HG02571 (cell line): ENCODE measurements at regions not wholly inside any gene's neighbourhood (a gene's known extent, or its start where the extent isn't known, plus 50 kb on each side); places are given as distances from the start of the nearest gene placed in this dataset.

ENCODE experiments used
- ATAC-seq: cut with Tn5 transposase; IDR thresholded peaks from one replicate; pipeline ENCODE4 v1.9.1; 2021; ENCODE audit warnings: mild to moderate bottlenecking, moderate library complexity; ENCODE audit not compliant: unreplicated experiment

DNA sequence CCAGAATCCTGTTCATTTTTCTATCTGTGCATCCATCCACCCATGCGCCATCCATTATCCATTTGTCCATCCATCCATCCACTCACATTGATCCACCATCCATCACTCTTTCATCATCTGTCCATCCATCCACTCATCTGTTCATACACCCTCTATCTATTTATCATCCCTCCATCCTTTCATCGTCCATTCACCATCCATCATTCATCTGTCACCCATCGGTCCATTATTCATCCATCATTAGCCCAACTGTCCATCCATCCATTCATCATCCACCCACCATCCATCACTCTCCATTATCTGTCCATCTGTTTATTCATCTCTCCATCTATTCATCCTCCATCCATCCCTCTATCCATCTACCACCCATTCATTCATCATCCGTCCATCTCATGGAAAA, 125.7 kb upstream of the TMPRSS2 start:
- no peak for ATAC-seq

- no peak for ATAC-seq
These were observed 125.0 kb upstream of the TMPRSS2 start for GRCh38 chr21:41632748-41633475.

GRCh38 chr21:41631564-41632461, 123.9 kb upstream of the TMPRSS2 start:
- no peak for ATAC-seq

- ATAC-seq: no peak
These were observed 123.0 kb upstream of the TMPRSS2 start for GRCh38 chr21:41630917-41631316.

DNA sequence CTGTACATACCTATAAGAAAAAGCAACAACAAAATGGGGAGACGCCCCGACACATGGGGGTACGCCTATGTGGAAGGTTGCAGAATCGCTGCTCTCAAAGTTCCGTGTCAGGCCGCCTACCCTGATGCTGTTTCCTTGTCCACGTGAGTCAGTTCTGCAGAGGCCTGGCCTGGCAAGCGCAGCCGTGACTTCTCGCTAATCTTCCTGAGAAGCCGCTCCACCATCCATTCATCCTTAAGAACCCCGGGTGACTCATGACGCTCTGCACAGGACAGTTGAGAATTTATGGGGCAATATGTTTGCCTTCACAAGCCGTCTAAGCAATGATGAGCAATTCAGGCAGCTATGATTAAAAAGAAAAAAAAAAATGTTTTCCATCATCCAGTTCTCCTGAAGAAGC, 122.3 kb upstream of the TMPRSS2 start:
- no peak for ATAC-seq

- no peak for ATAC-seq
These were observed 120.3 kb upstream of the TMPRSS2 start for GRCh38 chr21:41628256-41628655.

DNA sequence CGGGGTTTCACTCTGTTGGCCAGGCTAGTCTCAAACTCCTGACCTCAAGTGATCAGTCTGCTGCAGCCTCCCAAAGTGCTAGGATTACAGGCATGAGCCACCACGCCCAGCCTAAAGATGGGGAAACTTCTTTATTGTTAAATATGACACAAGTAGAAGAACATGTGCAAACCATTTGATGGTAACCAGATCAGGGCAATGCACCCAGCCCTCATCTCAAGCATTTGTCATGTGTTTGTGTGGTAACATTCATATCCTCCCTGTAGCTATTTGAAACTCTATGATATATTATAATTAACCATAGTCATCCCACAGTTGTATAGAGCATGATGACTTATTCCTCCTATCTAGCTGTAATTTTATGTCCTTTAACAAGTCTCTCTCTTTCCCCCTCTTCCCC, 119.5 kb upstream of the TMPRSS2 start:
- no peak for ATAC-seq

- ATAC-seq: no peak
These were observed 118.1 kb upstream of the TMPRSS2 start for GRCh38 chr21:41626021-41626420.

DNA sequence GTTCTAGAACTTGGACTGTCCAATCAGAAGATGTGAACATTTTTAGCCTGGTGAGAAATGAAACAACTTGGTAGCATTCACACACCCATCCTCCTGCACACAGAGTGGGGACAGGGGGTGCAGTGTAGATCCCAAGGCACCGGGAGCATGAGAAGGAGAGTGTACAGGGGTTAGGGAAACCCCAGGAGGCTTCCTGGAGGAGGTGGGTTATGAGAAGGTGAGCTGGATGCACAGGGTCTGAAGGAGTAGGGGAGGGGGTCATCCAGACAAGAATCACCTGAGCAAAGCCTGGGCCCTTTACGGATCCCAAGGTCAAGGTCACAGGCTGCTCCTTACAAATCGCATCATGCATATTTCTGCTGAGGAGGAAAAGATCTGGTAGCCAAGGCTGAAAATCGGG, 117.5 kb upstream of the TMPRSS2 start:
- no peak for ATAC-seq

GRCh38 chr21:41624674-41625310, 116.8 kb upstream of the TMPRSS2 start:
- no peak for ATAC-seq

GRCh38 chr21:41623945-41624344, 116.0 kb upstream of the TMPRSS2 start:
- no peak for ATAC-seq

DNA sequence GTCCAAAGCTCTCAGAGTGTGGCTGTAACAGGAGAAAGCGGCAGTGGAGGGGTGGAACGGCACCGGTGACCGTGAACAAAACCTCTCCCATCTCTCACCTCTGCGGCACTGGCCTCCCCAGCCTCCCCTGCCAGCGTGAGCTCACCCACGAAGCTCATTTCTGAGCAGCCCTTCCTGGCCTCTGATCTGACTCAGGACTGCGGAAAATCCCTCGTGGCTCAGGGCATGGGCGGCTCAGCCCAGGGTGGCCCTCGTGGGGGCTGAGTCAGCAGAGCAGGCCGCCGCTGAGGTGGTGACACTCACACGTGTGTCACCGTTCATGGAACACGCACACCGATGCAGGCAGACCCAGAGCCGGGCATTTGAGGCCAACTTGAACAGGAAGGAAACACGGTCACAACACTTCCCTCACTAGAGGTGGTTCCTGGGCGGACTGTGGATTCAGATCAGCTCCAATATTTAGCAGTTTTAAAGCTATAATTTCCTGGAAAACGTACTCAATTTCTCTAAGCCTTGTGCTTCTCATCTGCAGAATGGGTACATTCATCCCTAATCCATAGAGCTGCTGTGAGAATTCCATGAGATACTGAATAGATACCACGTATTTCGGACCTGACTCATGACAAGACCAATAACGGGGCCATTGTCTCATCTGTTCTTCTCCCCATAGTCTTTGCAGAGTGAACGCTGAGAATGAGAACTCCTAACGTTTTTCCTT, 115.0 kb upstream of the TMPRSS2 start:
- no peak for ATAC-seq

DNA sequence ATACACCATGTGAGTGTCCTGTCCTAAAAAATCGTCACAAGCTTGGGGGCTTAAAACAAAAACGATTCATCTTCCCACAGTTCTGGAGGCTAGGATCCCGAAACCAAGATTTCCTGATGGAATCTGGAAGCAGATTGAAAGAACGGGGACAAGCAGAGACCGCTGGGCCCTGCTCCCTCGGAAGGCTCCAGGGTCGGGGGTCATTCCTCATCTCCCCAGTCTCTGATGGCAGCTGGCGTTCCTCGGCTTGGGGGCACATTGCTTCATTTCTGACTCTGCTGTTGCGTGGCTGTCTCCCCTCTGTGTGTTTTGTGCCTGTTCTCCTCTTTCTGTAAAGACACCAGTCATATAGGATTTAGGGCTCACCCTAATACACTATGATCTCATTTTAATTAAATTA, 114.2 kb upstream of the TMPRSS2 start:
- ATAC-seq: no peak

DNA sequence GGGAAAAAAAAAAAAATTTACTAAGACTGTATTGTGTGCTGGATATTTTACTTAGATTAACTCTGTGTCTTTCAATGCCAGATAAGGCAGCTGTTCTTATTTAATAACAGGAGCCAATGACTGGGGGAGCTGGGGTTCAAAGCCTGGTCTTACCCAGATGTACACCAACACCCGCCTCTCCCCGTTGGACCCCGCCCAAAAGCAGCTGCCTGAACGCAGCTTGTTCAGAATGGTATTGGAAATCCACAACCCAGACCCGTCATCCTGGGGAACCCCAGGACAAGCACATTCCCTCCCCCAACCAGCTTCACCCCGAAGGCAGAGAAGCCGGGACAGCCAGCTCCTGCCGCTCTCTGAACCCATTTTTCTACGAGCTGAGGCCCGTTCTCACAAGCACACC, 113.6 kb upstream of the TMPRSS2 start:
- no peak for ATAC-seq

- no peak for ATAC-seq
These were observed 113.0 kb upstream of the TMPRSS2 start for GRCh38 chr21:41620982-41621381.

GRCh38 chr21:41620541-41620940, 112.6 kb upstream of the TMPRSS2 start:
- ATAC-seq: no peak

DNA sequence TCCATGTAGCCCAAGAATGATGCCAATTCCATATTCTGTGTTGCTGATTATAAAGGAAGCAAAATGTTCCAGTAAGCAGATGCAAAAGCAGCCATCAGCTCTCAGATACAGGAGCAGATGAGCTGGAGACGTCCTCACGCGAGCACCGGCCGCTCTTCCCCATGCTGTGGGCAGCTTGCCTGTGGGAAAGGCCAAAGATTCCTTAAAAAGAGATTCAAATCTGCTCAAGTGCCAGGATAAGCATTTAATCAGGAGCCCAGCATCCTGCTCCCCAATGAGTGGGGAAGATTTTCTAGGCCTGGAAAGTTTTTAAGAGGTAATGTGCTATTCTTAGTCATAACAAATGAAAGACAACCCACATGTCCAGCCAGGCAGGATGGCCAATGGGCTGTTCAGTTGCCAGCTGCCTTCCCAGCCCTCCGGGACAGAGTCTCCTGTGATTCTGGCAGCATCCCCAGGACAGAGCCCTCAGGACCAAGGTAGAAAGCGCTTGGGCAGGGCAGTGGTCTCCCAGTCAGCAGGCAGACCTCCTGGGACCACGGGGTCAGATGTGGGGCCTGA, 108.2 kb upstream of the TMPRSS2 start:
- ATAC-seq: no peak

DNA sequence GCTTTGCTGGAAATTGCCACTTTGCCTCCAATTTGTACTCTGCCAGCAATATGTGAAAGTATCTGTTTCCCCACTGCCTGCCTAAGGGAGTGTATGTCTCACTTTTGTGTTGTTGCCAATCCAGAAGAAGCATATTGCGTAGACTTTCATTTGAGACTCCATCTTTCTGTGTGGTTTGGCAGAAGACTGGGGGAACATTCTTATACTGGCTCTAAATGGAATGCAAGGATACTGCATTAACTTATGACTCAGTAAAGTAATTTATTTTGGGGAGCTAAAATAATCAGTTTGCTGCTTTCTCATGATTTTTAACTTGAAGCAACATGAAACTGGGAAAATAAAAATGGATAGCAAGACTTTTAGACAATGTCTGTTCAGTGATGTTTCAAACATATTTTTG, 107.7 kb upstream of the TMPRSS2 start:
- no peak for ATAC-seq

GRCh38 chr21:41614511-41614910, 106.6 kb upstream of the TMPRSS2 start:
- no peak for ATAC-seq

- ATAC-seq: no peak
These were observed 105.6 kb upstream of the TMPRSS2 start for GRCh38 chr21:41613533-41613909.
